RWPE2 (cell line): ENCODE measurements at regions not wholly inside any gene's neighbourhood (a gene's known extent, or its start where the extent isn't known, plus 50 kb on each side); places are given as distances from the start of the nearest gene placed in this dataset.

Source experiments
- ATAC-seq: fragments of 200-7000 bp; cut with Tn5 transposase; 3 replicates; pipeline ENCODE4 v1.9.1; 2021; ENCODE audit warnings: low read depth
- DNase-seq: peaks from one replicate; pipeline ENCODE4 v3.0.0-alpha.2; 2020; ENCODE audit warnings: low spot score
- H3K27ac ChIP-seq: fragments of 450-650 bp; 2 replicates; pipeline ENCODE4 v1.5.1; 2017; ENCODE audit warnings: mild to moderate bottlenecking; ENCODE audit not compliant: poor library complexity, severe bottlenecking
- H3K27me3 ChIP-seq: fragments of 250-450 bp; sonication (Bioruptor Pico); 2 replicates; pipeline ENCODE4 v1.5.1; 2021; ENCODE audit warnings: mild to moderate bottlenecking, moderate library complexity; ENCODE audit not compliant: insufficient read depth, poor library complexity, severe bottlenecking
- H3K36me3 ChIP-seq: fragments of 250-450 bp; sonication (Bioruptor Pico); 2 replicates; pipeline ENCODE4 v1.5.1; 2020; ENCODE audit warnings: low read depth, mild to moderate bottlenecking, moderate library complexity
- H3K4me1 ChIP-seq: fragments of 250-450 bp; sonication (Bioruptor Pico); 2 replicates; pipeline ENCODE4 v1.5.1; 2021; ENCODE audit warnings: mild to moderate bottlenecking, moderate library complexity; ENCODE audit not compliant: insufficient read depth, poor library complexity, severe bottlenecking
- H3K4me3 ChIP-seq: fragments of 250-450 bp; sonication (Bioruptor Pico); 2 replicates; pipeline ENCODE4 v1.5.1; 2021; ENCODE audit warnings: mild to moderate bottlenecking, moderate library complexity; ENCODE audit not compliant: severe bottlenecking
- H3K9me3 ChIP-seq: fragments of 250-450 bp; sonication (Bioruptor Pico); 2 replicates; pipeline ENCODE4 v1.5.1; 2021; ENCODE audit warnings: mild to moderate bottlenecking, moderate library complexity; ENCODE audit not compliant: severe bottlenecking
- TF ChIP-seq, protein P1 (sequence below): fragments of 450-650 bp; IDR thresholded peaks from one replicate; pipeline ENCODE4 v1.5.1; 2017; ENCODE audit warnings: mild to moderate bottlenecking, moderate library complexity; ENCODE audit not compliant: poor library complexity, severe bottlenecking

DNA sequence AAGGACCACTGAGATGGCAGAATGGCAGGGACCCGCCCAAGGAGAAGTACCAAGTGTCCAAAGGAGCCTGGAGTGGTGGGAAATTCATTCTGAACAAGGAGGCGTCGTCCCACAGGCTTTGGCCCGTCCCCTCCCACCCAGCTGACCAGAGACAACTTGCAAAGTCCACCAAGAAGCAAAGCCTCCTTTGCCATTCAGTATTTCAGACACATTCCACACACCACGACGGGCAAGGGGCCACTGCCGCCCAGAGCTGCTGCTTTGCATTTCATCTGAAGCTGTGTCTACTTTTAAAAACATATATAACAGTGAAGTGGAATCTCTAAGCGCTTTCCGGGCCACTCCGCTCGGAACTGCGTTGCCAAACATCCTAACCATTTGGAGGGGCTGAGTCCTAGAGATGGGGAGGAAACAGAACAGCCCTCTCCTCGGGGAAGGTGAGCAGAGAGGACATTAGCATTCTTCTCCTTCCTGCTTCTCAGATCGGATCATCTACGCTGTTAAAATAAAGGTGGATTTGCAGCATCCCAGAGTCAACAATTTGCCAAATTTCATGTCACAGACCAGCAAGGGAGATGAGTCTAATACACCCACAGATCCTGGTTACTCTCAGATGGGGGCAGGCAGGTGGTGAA is 89.0 kb upstream of the ZNF507 start:
- H3K27me3 ChIP-seq: no peaks in the 10 kb centered on the region
- DNase-seq: no peak
- TF ChIP-seq, protein P1, sequence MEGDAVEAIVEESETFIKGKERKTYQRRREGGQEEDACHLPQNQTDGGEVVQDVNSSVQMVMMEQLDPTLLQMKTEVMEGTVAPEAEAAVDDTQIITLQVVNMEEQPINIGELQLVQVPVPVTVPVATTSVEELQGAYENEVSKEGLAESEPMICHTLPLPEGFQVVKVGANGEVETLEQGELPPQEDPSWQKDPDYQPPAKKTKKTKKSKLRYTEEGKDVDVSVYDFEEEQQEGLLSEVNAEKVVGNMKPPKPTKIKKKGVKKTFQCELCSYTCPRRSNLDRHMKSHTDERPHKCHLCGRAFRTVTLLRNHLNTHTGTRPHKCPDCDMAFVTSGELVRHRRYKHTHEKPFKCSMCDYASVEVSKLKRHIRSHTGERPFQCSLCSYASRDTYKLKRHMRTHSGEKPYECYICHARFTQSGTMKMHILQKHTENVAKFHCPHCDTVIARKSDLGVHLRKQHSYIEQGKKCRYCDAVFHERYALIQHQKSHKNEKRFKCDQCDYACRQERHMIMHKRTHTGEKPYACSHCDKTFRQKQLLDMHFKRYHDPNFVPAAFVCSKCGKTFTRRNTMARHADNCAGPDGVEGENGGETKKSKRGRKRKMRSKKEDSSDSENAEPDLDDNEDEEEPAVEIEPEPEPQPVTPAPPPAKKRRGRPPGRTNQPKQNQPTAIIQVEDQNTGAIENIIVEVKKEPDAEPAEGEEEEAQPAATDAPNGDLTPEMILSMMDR: no peak
- no peaks in the 10 kb centered on the region for H3K4me1 ChIP-seq
- no peak for ATAC-seq
- no peaks in the 10 kb centered on the region for H3K36me3 ChIP-seq
- H3K27ac ChIP-seq: no peak overlapping the region
- H3K4me3 ChIP-seq: no peak overlapping the region
- no peaks in the 10 kb centered on the region for H3K9me3 ChIP-seq

DNA sequence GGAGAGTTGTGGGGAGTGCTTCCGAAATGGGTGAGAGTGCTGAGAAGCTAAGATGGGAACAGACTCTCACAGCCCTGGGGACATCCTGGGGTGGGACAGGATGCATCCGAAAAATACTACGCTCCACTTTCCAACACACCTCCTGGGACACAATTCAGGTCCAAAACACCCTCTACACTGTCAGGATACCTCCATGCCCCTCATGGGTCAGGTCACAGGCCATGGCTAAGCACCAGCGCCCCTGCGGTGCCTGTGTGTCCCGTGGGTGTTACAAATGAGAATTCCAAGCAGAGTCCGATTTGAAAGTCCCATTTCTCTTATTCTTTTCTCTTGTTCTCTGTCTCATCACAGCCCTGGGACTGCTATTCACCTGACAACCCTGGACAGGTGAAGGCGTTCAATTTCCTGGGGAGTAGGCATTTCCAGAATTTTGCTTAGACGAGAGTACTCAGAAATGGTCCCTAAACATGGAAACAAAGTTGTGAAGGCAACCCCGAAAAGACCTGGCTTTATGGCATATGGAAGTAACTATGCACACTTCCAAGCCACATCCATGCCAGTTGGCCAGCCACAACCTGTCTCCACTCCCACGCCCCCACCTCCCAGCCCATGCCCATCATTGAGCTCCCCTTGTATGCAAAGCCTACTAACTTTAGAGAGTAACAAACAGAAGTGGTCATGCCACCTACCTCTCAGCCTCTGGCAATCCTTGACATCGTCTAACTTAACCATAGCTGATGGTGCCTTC is 87.9 kb upstream of the ZNF507 start:
- TF ChIP-seq, protein P1: no peak

DNA sequence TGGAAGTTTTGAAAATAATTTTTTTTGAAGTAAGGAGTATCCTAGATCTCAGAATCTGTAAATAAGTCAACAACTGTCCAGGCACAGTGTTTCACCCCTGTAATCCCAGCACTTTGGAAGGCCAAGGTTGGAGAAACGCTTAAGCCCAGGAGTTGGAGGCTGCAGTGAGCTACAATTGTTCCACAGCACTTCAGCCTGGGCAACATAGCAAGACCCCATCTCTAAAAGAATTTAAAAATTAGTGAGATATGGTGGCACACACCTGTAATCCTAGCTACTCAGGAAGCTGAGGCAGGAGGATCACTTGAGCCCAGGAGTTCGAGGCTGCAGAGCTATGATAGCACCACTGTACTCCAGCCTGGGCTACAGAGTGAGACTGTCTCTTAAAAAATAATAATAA is 87.2 kb upstream of the ZNF507 start:
- Histone ChIP-seq H3K4me1 (no peaks in the 10 kb centered on the region), H3K4me3 (no peak overlapping the region), H3K27me3 (no peaks in the 10 kb centered on the region), H3K27ac (no peak overlapping the region), H3K36me3 (no peaks in the 10 kb centered on the region), H3K9me3 (no peaks in the 10 kb centered on the region)
- ATAC-seq (no peak), DNase-seq (no peak)
- TF ChIP-seq, protein P1: no peak

More for the DNA sequence above, 87.9 kb upstream of the ZNF507 start:
- Histone ChIP-seq H3K36me3 (no peaks in the 10 kb centered on the region), H3K27ac (no peak overlapping the region), H3K9me3 (no peaks in the 10 kb centered on the region), H3K4me3 (no peak overlapping the region), H3K27me3 (no peaks in the 10 kb centered on the region), H3K4me1 (no peaks in the 10 kb centered on the region)
- ATAC-seq (no peak), DNase-seq (no peak)

DNA sequence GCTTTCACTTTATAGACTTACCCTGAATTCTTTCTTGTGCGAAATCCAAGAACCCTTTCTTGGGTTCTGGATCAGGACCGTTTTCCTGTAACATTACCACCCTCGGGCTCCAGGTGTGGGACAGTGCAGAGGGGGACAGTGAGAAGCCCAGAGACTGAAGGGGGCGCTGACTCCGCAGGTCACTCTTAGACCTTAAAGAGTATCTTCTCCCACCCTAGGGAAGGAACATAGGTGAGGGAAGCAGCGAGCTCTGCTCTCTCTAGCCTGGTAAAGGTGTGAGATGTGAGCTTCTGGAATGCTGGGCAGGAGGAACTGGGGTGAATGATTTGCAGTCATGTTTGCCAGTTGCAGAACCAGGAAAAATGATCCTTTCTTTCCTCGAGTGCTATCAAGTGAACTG is 80.8 kb upstream of the ZNF507 start:
- DNase-seq (no peak), ATAC-seq (no peak)
- Histone ChIP-seq H3K4me3 (no peak overlapping the region), H3K27me3 (no peaks in the 10 kb centered on the region), H3K36me3 (no peaks in the 10 kb centered on the region), H3K27ac (no peak overlapping the region), H3K4me1 (no peaks in the 10 kb centered on the region), H3K9me3 (no peaks in the 10 kb centered on the region)
- TF ChIP-seq, protein P1: no peak

DNA sequence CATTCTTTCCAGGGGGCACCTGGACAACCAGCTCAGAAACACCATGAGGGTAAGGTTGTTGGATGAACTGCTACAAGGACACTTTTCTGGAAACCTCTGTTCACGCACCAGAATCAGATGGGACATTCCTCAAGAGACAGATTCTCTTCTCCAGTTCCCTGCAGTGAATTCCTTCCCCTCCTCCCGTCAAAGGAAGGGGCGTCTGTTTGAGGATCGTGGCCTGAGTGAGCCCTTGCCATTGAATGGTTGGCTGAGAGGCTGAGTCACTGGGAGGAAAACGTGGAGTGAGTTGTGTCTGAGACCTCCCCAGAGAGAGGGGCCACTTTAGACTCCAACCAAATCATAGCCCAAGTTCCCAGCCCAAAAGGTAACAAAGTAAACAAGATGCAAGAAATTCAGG is 79.4 kb upstream of the ZNF507 start:
- no peaks in the 10 kb centered on the region for H3K4me1 ChIP-seq
- H3K36me3 ChIP-seq: no peaks in the 10 kb centered on the region
- H3K27ac ChIP-seq: no peak overlapping the region
- DNase-seq: no peak
- TF ChIP-seq, protein P1: no peak
- no peak overlapping the region for H3K4me3 ChIP-seq
- no peaks in the 10 kb centered on the region for H3K9me3 ChIP-seq
- no peak for ATAC-seq
- no peaks in the 10 kb centered on the region for H3K27me3 ChIP-seq
